ENCODE measurements at regions not wholly inside any gene's neighbourhood (a gene's known extent, or its start where the extent isn't known, plus 50 kb on each side); places are given as distances from the start of the nearest gene placed in this dataset.

DNA sequence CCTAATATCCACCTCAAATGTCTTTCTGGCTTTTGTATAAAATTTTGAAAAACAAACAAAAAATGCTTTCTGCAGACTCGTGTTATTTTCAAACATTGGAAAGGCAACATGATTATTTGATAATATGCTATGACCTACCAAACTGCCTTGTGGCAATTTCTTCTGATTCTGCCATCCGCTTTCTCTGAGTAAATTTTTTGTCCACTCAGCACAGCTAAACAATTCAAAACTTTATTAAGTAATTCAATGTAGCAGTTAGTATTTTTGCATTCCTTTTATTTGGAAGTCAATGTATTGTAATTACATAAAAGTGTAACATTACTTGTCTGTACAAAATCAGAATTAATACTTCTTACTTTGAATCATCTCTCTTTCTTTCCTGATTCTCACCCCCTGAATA is 1206.6 kb upstream of the EYS start:
- no peaks in the 10 kb centered on the region for H3F3A ChIP-seq (ENCODE audit: insufficient read depth, low read length)
- no peaks in the 10 kb centered on the region for H3K9me3 ChIP-seq (replicated peaks; ENCODE audit: insufficient read depth, low read length)
- no peaks in the 10 kb centered on the region for H3K36me3 ChIP-seq (replicated peaks; ENCODE audit: insufficient read depth, low read length)
- no peaks in the 10 kb centered on the region for H4K20me1 ChIP-seq (ENCODE audit: insufficient read depth, low read length)
- H3K9ac ChIP-seq (ENCODE audit: low read length): no peak overlapping the region
- DNase-seq: no peak
- H3K4me3 ChIP-seq (ENCODE audit: low read length): no peak overlapping the region
- TF ChIP-seq EZH2phosphoT487 (IDR thresholded peaks at IDR 0.05; ENCODE audit: low read length) (no peak), EZH2 (optimal IDR thresholded peaks at IDR 0.05; ENCODE audit: low read depth, low read length) (no peak)
- TF ChIP-seq, protein P1, sequence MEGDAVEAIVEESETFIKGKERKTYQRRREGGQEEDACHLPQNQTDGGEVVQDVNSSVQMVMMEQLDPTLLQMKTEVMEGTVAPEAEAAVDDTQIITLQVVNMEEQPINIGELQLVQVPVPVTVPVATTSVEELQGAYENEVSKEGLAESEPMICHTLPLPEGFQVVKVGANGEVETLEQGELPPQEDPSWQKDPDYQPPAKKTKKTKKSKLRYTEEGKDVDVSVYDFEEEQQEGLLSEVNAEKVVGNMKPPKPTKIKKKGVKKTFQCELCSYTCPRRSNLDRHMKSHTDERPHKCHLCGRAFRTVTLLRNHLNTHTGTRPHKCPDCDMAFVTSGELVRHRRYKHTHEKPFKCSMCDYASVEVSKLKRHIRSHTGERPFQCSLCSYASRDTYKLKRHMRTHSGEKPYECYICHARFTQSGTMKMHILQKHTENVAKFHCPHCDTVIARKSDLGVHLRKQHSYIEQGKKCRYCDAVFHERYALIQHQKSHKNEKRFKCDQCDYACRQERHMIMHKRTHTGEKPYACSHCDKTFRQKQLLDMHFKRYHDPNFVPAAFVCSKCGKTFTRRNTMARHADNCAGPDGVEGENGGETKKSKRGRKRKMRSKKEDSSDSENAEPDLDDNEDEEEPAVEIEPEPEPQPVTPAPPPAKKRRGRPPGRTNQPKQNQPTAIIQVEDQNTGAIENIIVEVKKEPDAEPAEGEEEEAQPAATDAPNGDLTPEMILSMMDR (IDR thresholded peaks at IDR 0.05; ENCODE audit: low read length): no peak
- no peak overlapping the region for H2AFZ ChIP-seq (ENCODE audit: low read length)
- no peak overlapping the region for H3K4me2 ChIP-seq (ENCODE audit: low read depth, low read length)
- no peaks in the 10 kb centered on the region for H3K79me2 ChIP-seq (ENCODE audit: low read length)
- no peaks in the 10 kb centered on the region for H3K4me1 ChIP-seq (ENCODE audit: low read length)
- no peaks in the 10 kb centered on the region for H3K9me2 ChIP-seq (replicated peaks; ENCODE audit: insufficient read depth, low read length)
- H3K27me3 ChIP-seq (replicated peaks; ENCODE audit: insufficient read depth, low read length): no peaks in the 10 kb centered on the region
- no peak overlapping the region for H3K27ac ChIP-seq (ENCODE audit: low read length)

DNA sequence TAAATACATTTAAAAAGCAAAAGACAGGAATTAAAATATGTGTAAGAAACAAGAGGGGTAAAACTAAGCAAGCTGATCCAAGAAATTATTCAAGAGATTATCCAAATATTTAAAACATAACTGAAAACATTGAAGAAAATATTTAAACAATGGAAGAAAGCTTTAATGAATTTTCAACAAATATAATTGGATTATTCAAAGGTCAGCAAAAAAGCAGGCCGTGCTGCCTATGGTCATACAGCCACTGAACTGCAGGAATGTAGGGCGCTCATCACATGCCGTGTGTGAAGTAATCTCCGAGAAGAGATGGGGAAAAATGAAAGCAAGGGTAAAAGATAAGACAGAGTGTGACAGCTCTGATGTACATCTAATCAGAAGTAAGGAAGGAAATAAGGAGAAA is 1195.4 kb upstream of the EYS start:
- TF ChIP-seq EZH2 (optimal IDR thresholded peaks at IDR 0.05; ENCODE audit: low read depth, low read length): no peak
- no peak for TF ChIP-seq EZH2phosphoT487 (IDR thresholded peaks at IDR 0.05; ENCODE audit: low read length)
- TF ChIP-seq, protein P1 (IDR thresholded peaks at IDR 0.05; ENCODE audit: low read length): no peak
- Histone ChIP-seq H2AFZ (ENCODE audit: low read length) (no peak overlapping the region), H3K27ac (ENCODE audit: low read length) (no peak overlapping the region), H3K4me1 (ENCODE audit: low read length) (no peaks in the 10 kb centered on the region), H3K36me3 (replicated peaks; ENCODE audit: insufficient read depth, low read length) (no peaks in the 10 kb centered on the region), H3K4me2 (ENCODE audit: low read depth, low read length) (no peak overlapping the region), H4K20me1 (ENCODE audit: insufficient read depth, low read length) (no peaks in the 10 kb centered on the region), H3K27me3 (replicated peaks; ENCODE audit: insufficient read depth, low read length) (no peaks in the 10 kb centered on the region), H3F3A (ENCODE audit: insufficient read depth, low read length) (no peaks in the 10 kb centered on the region), H3K9ac (ENCODE audit: low read length) (no peak overlapping the region), H3K4me3 (ENCODE audit: low read length) (no peak overlapping the region), H3K9me3 (replicated peaks; ENCODE audit: insufficient read depth, low read length) (no peaks in the 10 kb centered on the region), H3K9me2 (replicated peaks; ENCODE audit: insufficient read depth, low read length) (no peaks in the 10 kb centered on the region), H3K79me2 (ENCODE audit: low read length) (no peaks in the 10 kb centered on the region)
- no peak for DNase-seq

DNA sequence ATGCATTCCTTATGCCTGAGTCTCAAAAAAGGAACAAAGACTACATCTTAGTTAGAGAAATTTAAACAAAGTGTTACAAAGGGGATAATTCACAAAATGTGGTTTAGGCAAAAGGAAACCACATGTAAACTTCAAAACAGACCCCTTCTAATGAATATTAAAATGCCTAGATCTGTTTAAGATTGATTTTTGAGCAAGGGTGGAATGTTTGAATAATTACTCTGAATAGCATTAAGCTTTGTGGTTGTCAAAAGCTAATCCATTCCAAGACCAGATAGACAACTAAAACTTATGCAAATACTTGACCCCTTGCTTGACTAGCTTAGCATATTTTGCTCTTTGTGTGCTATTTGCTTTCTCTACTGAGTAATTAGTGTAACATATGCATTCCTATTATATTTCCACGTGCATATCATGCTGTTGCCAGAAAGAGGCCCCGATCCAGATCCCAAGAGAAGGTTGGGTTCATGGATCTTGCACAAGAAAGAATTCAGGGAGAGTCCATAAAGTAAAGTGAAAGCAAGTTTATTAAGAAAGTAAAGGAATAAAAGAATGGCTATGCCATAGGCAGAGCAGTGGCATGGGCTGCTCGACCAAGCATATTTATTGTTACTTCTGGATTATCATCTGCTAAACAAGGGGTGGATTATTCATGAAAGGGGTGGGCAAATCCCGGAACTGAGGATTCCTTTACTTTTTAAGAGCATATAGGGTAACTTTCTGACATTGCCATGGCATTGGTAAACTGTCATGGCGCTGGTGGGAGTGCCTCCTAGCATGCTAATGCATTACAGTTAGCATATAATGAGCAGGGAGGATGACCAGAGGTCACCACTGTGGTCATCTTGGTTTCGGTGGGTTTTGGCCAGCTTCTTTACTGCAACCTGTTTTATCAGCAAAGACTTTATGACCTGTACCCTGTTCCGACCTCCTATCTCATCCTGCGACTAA is 1193.4 kb upstream of the EYS start:
- Histone ChIP-seq H3K9me3 (replicated peaks; ENCODE audit: insufficient read depth, low read length) (no peaks in the 10 kb centered on the region), H3K4me1 (ENCODE audit: low read length) (no peaks in the 10 kb centered on the region), H3K27me3 (replicated peaks; ENCODE audit: insufficient read depth, low read length) (no peaks in the 10 kb centered on the region), H3K9ac (ENCODE audit: low read length) (no peak overlapping the region), H3K9me2 (replicated peaks; ENCODE audit: insufficient read depth, low read length) (no peaks in the 10 kb centered on the region), H3K4me2 (ENCODE audit: low read depth, low read length) (no peak overlapping the region), H3K36me3 (replicated peaks; ENCODE audit: insufficient read depth, low read length) (no peaks in the 10 kb centered on the region), H2AFZ (ENCODE audit: low read length) (no peak overlapping the region), H3K79me2 (ENCODE audit: low read length) (no peaks in the 10 kb centered on the region), H4K20me1 (ENCODE audit: insufficient read depth, low read length) (no peaks in the 10 kb centered on the region), H3K27ac (ENCODE audit: low read length) (no peak overlapping the region), H3K4me3 (ENCODE audit: low read length) (no peak overlapping the region), H3F3A (ENCODE audit: insufficient read depth, low read length) (no peaks in the 10 kb centered on the region)
- no peak for DNase-seq
- no peak for TF ChIP-seq EZH2phosphoT487 (IDR thresholded peaks at IDR 0.05; ENCODE audit: low read length)
- TF ChIP-seq EZH2 (optimal IDR thresholded peaks at IDR 0.05; ENCODE audit: low read depth, low read length): no peak
- TF ChIP-seq, protein P1 (IDR thresholded peaks at IDR 0.05; ENCODE audit: low read length): no peak
